ENCODE measurements at regions not wholly inside any gene's neighbourhood (a gene's known extent, or its start where the extent isn't known, plus 50 kb on each side); places are given as distances from the start of the nearest gene placed in this dataset.

DNA sequence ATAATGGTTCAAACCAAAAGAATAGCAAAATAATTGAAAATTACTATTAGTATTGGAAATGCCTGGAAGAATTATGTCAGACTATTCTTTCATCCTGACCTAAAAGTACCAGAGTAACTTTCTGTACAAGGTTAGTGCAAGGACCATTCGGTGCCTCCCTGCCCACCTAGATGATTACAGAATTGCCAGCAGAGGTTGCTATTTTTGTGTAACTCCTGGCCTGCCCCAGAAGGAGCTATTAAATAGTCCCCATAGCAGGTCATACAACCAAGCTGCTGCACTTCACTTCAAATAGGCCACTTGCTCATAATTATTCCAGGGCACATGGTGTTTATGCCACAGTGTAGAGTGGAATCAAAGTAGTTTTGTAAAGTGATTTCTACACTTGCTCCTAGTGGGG lies 831.1 kb upstream of the PABPC4L start:
- no peaks in the 10 kb centered on the region for H3K27me3 ChIP-seq (ENCODE audit: control insufficient read depth, insufficient read depth, low read length)
- no peak for DNase-seq (ENCODE audit: low read depth)
- H3K36me3 ChIP-seq (ENCODE audit: control insufficient read depth, insufficient read depth, low read length) = no peaks in the 10 kb centered on the region
- TF ChIP-seq, protein P1, sequence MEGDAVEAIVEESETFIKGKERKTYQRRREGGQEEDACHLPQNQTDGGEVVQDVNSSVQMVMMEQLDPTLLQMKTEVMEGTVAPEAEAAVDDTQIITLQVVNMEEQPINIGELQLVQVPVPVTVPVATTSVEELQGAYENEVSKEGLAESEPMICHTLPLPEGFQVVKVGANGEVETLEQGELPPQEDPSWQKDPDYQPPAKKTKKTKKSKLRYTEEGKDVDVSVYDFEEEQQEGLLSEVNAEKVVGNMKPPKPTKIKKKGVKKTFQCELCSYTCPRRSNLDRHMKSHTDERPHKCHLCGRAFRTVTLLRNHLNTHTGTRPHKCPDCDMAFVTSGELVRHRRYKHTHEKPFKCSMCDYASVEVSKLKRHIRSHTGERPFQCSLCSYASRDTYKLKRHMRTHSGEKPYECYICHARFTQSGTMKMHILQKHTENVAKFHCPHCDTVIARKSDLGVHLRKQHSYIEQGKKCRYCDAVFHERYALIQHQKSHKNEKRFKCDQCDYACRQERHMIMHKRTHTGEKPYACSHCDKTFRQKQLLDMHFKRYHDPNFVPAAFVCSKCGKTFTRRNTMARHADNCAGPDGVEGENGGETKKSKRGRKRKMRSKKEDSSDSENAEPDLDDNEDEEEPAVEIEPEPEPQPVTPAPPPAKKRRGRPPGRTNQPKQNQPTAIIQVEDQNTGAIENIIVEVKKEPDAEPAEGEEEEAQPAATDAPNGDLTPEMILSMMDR (IDR thresholded peaks at IDR 0.05; ENCODE audit: insufficient read depth, low read length, poor library complexity, severe bottlenecking) = no peak
- no peak overlapping the region for H3K4me3 ChIP-seq (ENCODE audit: low read depth, low read length)

DNA sequence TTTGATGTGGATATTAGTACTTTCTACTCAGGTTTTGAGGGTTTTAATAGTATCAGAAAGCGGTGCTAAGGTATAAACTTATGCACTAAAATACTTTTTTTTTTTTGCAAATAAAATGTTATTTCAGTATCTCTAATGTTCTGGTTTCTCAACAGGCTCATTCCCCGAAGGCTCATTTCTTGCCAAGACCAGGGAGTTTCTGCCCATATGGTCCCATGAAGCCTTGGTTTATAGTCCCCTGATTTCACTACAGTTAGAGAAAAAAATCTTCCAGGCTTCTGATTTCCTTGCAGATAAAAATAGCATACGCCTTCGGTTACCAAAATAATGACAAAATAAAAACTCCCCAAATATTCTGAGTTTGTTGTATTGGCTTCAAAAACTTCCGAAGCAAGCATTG lies 814.2 kb upstream of the PABPC4L start:
- TF ChIP-seq, protein P1 (IDR thresholded peaks at IDR 0.05; ENCODE audit: insufficient read depth, low read length, poor library complexity, severe bottlenecking) = no peak
- Histone ChIP-seq H3K27me3 (ENCODE audit: control insufficient read depth, insufficient read depth, low read length) (no peaks in the 10 kb centered on the region), H3K4me3 (ENCODE audit: low read depth, low read length) (no peak overlapping the region), H3K36me3 (ENCODE audit: control insufficient read depth, insufficient read depth, low read length) (no peaks in the 10 kb centered on the region)
- no peak for DNase-seq (ENCODE audit: low read depth)

DNA sequence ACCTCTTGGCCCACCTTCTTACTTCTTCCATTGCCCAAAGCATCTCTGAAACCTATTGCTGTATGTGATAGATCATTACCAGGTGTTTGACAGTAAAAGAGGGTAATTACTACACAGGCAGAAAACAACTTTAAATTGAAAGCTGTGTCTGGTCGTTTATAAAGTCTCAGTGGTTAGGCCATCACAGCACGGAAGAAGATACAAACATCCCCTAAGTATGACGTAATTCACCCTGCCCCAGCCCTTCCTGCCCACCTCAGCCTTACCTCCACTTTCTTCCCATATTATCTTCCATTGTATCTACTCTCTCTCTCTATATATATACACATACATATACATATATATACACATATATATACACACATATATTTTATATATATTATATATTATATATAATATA lies 805.8 kb upstream of the PABPC4L start:
- H3K4me3 ChIP-seq (ENCODE audit: low read depth, low read length) = no peak overlapping the region
- no peaks in the 10 kb centered on the region for H3K36me3 ChIP-seq (ENCODE audit: control insufficient read depth, insufficient read depth, low read length)
- TF ChIP-seq, protein P1 (IDR thresholded peaks at IDR 0.05; ENCODE audit: insufficient read depth, low read length, poor library complexity, severe bottlenecking) = no peak
- no peak for DNase-seq (ENCODE audit: low read depth)
- no peaks in the 10 kb centered on the region for H3K27me3 ChIP-seq (ENCODE audit: control insufficient read depth, insufficient read depth, low read length)

DNA sequence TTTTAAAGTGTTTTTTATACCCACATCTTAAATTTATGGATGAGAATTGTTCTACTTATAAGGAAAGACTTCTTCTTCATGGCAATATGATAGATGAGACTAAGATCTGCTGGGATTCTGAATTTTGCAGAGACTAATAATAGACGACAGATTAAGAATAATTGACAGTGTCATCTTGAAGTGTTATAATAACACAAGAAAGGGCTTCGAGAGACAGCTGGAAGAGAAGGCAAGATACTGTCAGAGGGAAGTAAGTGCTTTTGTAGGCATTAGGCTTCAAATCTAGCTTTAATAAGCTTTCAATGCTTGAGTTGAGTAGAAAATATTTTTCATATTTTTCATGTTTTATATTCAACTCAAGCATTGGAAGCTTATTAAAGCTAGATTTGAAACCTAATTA lies 797.6 kb upstream of the PABPC4L start:
- H3K4me3 ChIP-seq (ENCODE audit: low read depth, low read length) = no peak overlapping the region
- TF ChIP-seq, protein P1 (IDR thresholded peaks at IDR 0.05; ENCODE audit: insufficient read depth, low read length, poor library complexity, severe bottlenecking) = no peak
- no peaks in the 10 kb centered on the region for H3K27me3 ChIP-seq (ENCODE audit: control insufficient read depth, insufficient read depth, low read length)
- H3K36me3 ChIP-seq (ENCODE audit: control insufficient read depth, insufficient read depth, low read length) = no peaks in the 10 kb centered on the region
- no peak for DNase-seq (ENCODE audit: low read depth)

DNA sequence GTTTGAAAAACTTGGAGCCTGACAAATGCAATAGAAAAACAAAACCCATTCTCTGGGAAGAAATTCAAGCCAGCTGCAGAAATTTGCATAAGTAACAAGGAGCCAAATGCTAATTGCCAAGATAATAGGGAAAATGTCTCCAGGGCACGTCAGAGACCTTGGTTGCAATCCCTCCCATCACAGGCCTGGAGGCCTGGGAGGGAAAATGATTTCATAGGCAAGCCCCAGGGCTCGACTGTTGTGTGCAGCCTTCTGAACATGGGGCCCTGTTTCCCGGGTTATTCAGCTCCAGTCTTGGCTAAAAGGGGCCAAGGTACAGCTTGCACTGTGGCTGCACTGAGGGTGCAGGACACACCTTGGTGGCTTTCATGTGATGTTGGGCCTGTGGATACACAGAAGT lies 760.4 kb upstream of the PABPC4L start:
- Histone ChIP-seq H3K27me3 (ENCODE audit: control insufficient read depth, insufficient read depth, low read length) (no peaks in the 10 kb centered on the region), H3K4me3 (ENCODE audit: low read depth, low read length) (no peak overlapping the region), H3K36me3 (ENCODE audit: control insufficient read depth, insufficient read depth, low read length) (no peaks in the 10 kb centered on the region)
- DNase-seq (ENCODE audit: low read depth) = no peak
- TF ChIP-seq, protein P1 (IDR thresholded peaks at IDR 0.05; ENCODE audit: insufficient read depth, low read length, poor library complexity, severe bottlenecking) = no peak

DNA sequence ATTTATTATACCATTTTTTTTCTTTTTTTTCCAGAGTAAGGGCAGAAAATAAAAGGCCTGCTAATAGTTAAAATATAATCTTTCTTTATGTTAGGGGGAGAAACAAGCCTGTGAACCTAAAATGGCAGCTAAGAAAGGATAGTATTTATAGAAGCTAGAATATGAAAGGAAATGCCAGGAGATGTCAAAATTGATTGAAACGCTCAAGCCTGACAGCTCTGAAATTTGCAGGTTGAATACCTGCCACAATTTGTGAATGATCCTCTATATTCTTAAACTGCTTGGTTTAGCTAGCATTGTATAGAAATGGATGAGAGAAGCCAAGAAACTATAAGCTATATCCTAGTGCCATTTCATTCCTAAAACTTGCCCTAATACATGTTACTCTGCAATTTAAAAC lies 757.3 kb upstream of the PABPC4L start:
- TF ChIP-seq, protein P1 (IDR thresholded peaks at IDR 0.05; ENCODE audit: insufficient read depth, low read length, poor library complexity, severe bottlenecking) = no peak
- H3K27me3 ChIP-seq (ENCODE audit: control insufficient read depth, insufficient read depth, low read length) = no peaks in the 10 kb centered on the region
- DNase-seq (ENCODE audit: low read depth) = no peak
- H3K4me3 ChIP-seq (ENCODE audit: low read depth, low read length) = no peak overlapping the region
- H3K36me3 ChIP-seq (ENCODE audit: control insufficient read depth, insufficient read depth, low read length) = no peaks in the 10 kb centered on the region

All from kidney epithelial cell (primary cell).